Vagina (tissue), 2 donors: ENCODE measurements at regions not wholly inside any gene's neighbourhood (a gene's known extent, or its start where the extent isn't known, plus 50 kb on each side); places are given as distances from the start of the nearest gene placed in this dataset.

Experiments used
- DNase-seq, 2 donors: peaks; one replicate each; pipeline ENCODE4 v3.0.0-alpha.2; 2017; ENCODE audit errors: extremely low spot score in 2 of 2
- H3K27ac ChIP-seq: fragments of 200-600 bp; sonication (generic); one replicate; pipeline ENCODE4 v1.5.1; 2019
- H3K27me3 ChIP-seq: fragments of 200-600 bp; sonication (generic); one replicate; pipeline ENCODE4 v1.5.1; 2019
- H3K36me3 ChIP-seq, 2 donors: fragments of 200-600 bp; sonication (generic); one replicate each; pipeline ENCODE4 v1.5.1; 2017 to 2019
- H3K4me1 ChIP-seq: fragments of 200-600 bp; sonication (generic); one replicate; pipeline ENCODE4 v1.5.1; 2019
- H3K4me3 ChIP-seq, 2 donors: fragments of 200-600 bp; sonication (generic); 1 replicate in 1 of 2; 2 replicates in 1 of 2; pipeline ENCODE4 v1.5.1; 2016 to 2019
- H3K9me3 ChIP-seq: fragments of 200-600 bp; sonication (generic); one replicate; pipeline ENCODE4 v1.5.1; 2019
- CTCF ChIP-seq, 3 experiments: fragments of 450-650 bp in 2 of 3; fragments of 200-600 bp in 1 of 3; sonication (generic) in 1 of 3; IDR thresholded peaks; one replicate each; pipeline ENCODE4 v1.5.1; 2017 to 2019; ENCODE audit warnings: antibody characterized with exemption in 3 of 3, mild to moderate bottlenecking in 2 of 3, moderate library complexity in 2 of 3
- POLR2A ChIP-seq, 2 donors: fragments of 450-650 bp; IDR thresholded peaks; one replicate each; pipeline ENCODE4 v1.6.1; 2017; ENCODE audit warnings: antibody characterized with exemption in 2 of 2, mild to moderate bottlenecking in 2 of 2, moderate library complexity in 2 of 2
- POLR2AphosphoS5 ChIP-seq, 2 donors: sonication (generic); formaldehyde crosslinking; IDR thresholded peaks; one replicate each; pipeline ENCODE4 v1.9.0; 2017; ENCODE audit warnings: antibody characterized with exemption in 2 of 2, mild to moderate bottlenecking in 2 of 2, low read depth in 1 of 2; ENCODE audit not compliant: insufficient read depth in 1 of 2
- intact Hi-C: fragments of 100-400 bp; cut with DNase I; formaldehyde crosslinking; loops from one replicate; pipeline ENCODE4 v1.15.1; 2023

GRCh38 chr17:73757420-73757819, 113.2 kb upstream of the SDK2 start:
- no peak for DNase-seq
- no peaks in the 10 kb centered on the region for H3K4me1 ChIP-seq
- intact Hi-C loops, result no loop called here
- H3K27ac ChIP-seq, result no peak overlapping the region
- H3K4me3 ChIP-seq, result no peak overlapping the region
- H3K9me3 ChIP-seq, result no peaks in the 10 kb centered on the region
- H3K36me3 ChIP-seq, result no peaks in the 10 kb centered on the region
- no peaks in the 10 kb centered on the region for H3K27me3 ChIP-seq
- TF ChIP-seq CTCF (IDR thresholded peaks at IDR 0.05) (no peak), POLR2A (IDR thresholded peaks at IDR 0.05) (no peak)

- no peak for DNase-seq
- no peaks in the 10 kb centered on the region for H3K27me3 ChIP-seq
- H3K4me3 ChIP-seq, result no peak overlapping the region
- no peaks in the 10 kb centered on the region for H3K36me3 ChIP-seq
- TF ChIP-seq CTCF (IDR thresholded peaks at IDR 0.05) (no peak), POLR2AphosphoS5 (IDR thresholded peaks at IDR 0.05; ENCODE audit: insufficient read depth in 1 of 2, low read depth in 1 of 2) (no peak), POLR2A (IDR thresholded peaks at IDR 0.05) (no peak)
- H3K9me3 ChIP-seq, result no peaks in the 10 kb centered on the region
- H3K4me1 ChIP-seq, result no peaks in the 10 kb centered on the region
- H3K27ac ChIP-seq, result no peak overlapping the region
- intact Hi-C loops, result no loop called here
Measured at GRCh38 chr17:73758245-73758644, 114.0 kb upstream of the SDK2 start.

- Histone ChIP-seq H3K4me1 (no peaks in the 10 kb centered on the region), H3K36me3 (no peaks in the 10 kb centered on the region), H3K4me3 (no peak overlapping the region), H3K9me3 (no peaks in the 10 kb centered on the region), H3K27ac (no peak overlapping the region), H3K27me3 (no peaks in the 10 kb centered on the region)
- no peak for DNase-seq
- intact Hi-C loops, result no loop called here
- TF ChIP-seq CTCF (IDR thresholded peaks at IDR 0.05), result no peak
- TF ChIP-seq POLR2AphosphoS5 (IDR thresholded peaks at IDR 0.05; ENCODE audit: insufficient read depth in 1 of 2, low read depth in 1 of 2), result no peak
- no peak for TF ChIP-seq POLR2A (IDR thresholded peaks at IDR 0.05)
Measured at GRCh38 chr17:73759324-73759723, 115.1 kb upstream of the SDK2 start.

- TF ChIP-seq POLR2A (IDR thresholded peaks at IDR 0.05) (no peak), POLR2AphosphoS5 (IDR thresholded peaks at IDR 0.05; ENCODE audit: insufficient read depth in 1 of 2, low read depth in 1 of 2) (no peak), CTCF (IDR thresholded peaks at IDR 0.05) (no peak)
- Histone ChIP-seq H3K4me3 (no peak overlapping the region), H3K27me3 (no peaks in the 10 kb centered on the region), H3K9me3 (no peaks in the 10 kb centered on the region), H3K4me1 (no peaks in the 10 kb centered on the region), H3K27ac (no peak overlapping the region), H3K36me3 (no peaks in the 10 kb centered on the region)
- intact Hi-C loops, result no loop called here
- no peak for DNase-seq
Measured at GRCh38 chr17:73759734-73760438, 115.6 kb upstream of the SDK2 start.

GRCh38 chr17:73760439-73760758, 116.2 kb upstream of the SDK2 start:
- Histone ChIP-seq H3K27me3 (no peaks in the 10 kb centered on the region), H3K9me3 (no peaks in the 10 kb centered on the region), H3K36me3 (no peaks in the 10 kb centered on the region), H3K4me3 (no peak overlapping the region), H3K27ac (no peak overlapping the region), H3K4me1 (no peaks in the 10 kb centered on the region)
- no peak for DNase-seq
- intact Hi-C loops, result no loop called here
- TF ChIP-seq CTCF (IDR thresholded peaks at IDR 0.05) (no peak), POLR2AphosphoS5 (IDR thresholded peaks at IDR 0.05; ENCODE audit: insufficient read depth in 1 of 2, low read depth in 1 of 2) (no peak), POLR2A (IDR thresholded peaks at IDR 0.05) (no peak)
